GM13977 (cell line): ENCODE measurements at regions not wholly inside any gene's neighbourhood (a gene's known extent, or its start where the extent isn't known, plus 50 kb on each side); places are given as distances from the start of the nearest gene placed in this dataset.

Source experiments
- DNase-seq: peaks from one replicate; pipeline ENCODE4 v3.0.0; 2012; ENCODE audit warnings: low spot score
- CTCF ChIP-seq: IDR thresholded peaks from 2 replicates; pipeline ENCODE4 v1.5.1; 2012; ENCODE audit warnings: mild to moderate bottlenecking, control low read depth; ENCODE audit not compliant: insufficient read depth; ENCODE audit errors: extremely low read depth, missing control alignments
- in situ Hi-C: fragments of 300-500 bp; cut with MboI; formaldehyde crosslinking; loops from one replicate; pipeline ENCODE4 v1.12.0; 2022; ENCODE audit warnings: low sequenced_read_pairs, low pct_unique_long_range_greater_than_20kb, mixed read lengths, inconsistent platforms; ENCODE audit not compliant: unreplicated experiment

GRCh38 chr4:19945979-19946380 lies 305.7 kb upstream of the SLIT2 start:
- no peak for DNase-seq
- in situ Hi-C loops, result no loop called here
- TF ChIP-seq CTCF, result no peak

GRCh38 chr4:19945501-19945900 lies 306.2 kb upstream of the SLIT2 start:
- DNase-seq, result no peak
- in situ Hi-C loops, result no loop called here
- TF ChIP-seq CTCF, result no peak

DNA sequence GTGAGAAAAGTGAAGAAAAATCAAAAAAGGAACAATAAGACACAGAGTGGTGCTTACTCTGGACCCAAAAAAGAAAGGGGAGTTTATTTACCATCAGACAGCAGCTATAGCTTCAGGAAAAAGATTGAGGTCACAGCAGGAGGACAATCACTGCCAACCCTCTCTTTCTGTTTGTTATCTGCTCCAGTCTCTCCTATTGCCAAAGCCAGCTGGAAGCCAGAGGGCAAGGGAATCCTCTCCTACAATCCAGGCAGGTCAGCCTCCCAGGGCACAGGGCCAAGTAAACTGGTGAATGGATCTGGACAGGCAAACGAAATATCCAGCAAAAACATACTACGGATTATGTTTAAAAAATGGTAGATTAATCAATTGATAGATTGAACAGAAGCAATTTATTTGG lies 306.9 kb upstream of the SLIT2 start:
- in situ Hi-C loops, result no loop called here
- TF ChIP-seq CTCF, result no peak
- DNase-seq, result no peak

GRCh38 chr4:19944251-19944650 lies 307.5 kb upstream of the SLIT2 start:
- DNase-seq, result no peak
- no peak for TF ChIP-seq CTCF
- in situ Hi-C loops, result no loop called here

DNA sequence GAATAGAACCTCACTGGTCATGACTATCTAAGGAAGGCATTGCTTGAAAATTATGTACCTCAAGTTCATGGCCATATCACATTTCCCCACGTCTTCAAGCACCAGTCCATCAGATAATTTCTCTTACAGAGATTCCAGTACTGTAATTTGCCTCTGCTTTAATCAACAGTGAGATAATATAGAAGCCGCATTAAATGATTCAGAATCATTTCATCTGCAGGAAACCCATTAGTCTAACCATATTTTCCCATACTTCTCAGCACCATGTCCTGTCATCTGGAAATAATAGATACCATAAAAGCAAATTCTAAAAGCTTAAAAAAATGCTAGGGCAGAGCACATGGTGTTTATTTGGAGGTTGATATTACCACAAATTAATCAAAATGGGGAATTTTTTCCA lies 310.3 kb upstream of the SLIT2 start:
- in situ Hi-C loops, result no loop called here
- no peak for TF ChIP-seq CTCF

DNA sequence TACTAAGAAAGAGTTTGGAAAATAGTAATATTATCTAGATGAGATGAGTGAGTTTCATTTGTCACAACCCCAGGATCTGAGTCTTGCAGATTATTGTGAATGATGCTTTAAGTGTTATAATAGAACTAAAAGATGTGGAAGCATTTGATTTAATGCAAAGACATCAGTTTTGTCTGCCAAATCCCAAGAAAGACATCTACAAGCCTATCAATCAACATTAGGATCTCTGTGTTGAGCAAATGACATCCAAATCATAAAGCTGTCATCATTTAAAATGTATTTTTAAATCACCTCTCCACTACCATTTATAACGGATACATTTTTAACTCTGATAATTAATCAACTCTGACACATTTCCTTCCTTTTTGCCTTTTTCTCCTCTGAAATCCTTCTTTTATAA lies 310.8 kb upstream of the SLIT2 start:
- in situ Hi-C loops, result no loop called here
- no peak for TF ChIP-seq CTCF
- DNase-seq, result no peak

More for the DNA sequence above, 310.3 kb upstream of the SLIT2 start:
- no peak for DNase-seq

- TF ChIP-seq CTCF, result no peak
- in situ Hi-C loops, result no loop called here
- no peak for DNase-seq
Measured at GRCh38 chr4:19936476-19936875, 315.2 kb upstream of the SLIT2 start.
